WTC11 (cell line): ENCODE measurements at regions not wholly inside any gene's neighbourhood (a gene's known extent, or its start where the extent isn't known, plus 50 kb on each side); places are given as distances from the start of the nearest gene placed in this dataset.

Experiments used
- ATAC-seq: fragments of 200-7000 bp; cut with Tn5 transposase; 2 replicates; pipeline ENCODE4 v1.10.0; 2021; ENCODE audit warnings: mild to moderate bottlenecking, moderate library complexity
- CTCF ChIA-PET: fragments of 300-600 bp; sonication (Branson Sonifier 250); formaldehyde crosslinking; loops from one replicate; lab custom pipeline; 2021; ENCODE audit warnings: antibody characterized with exemption; lab: Charles Lee
- POLR2A ChIA-PET: fragments of 350-600 bp; sonication (Branson Sonifier 250); formaldehyde crosslinking; loops from one replicate; lab custom pipeline; 2021; ENCODE audit warnings: antibody characterized with exemption; lab: Charles Lee
- DNase-seq: peaks from one replicate; pipeline ENCODE4 v3.0.0; 2021; ENCODE audit warnings: low spot score
- H3K27ac Mint-ChIP-seq: 2 replicates; pipeline ENCODE4 v1.8.0; 2021; ENCODE audit warnings: mixed read lengths
- H3K27me3 Mint-ChIP-seq: 2 replicates; pipeline ENCODE4 v1.8.0; 2021; ENCODE audit warnings: low read depth, mild to moderate bottlenecking, moderate library complexity, mixed read lengths
- H3K36me3 Mint-ChIP-seq: 2 replicates; pipeline ENCODE4 v1.8.0; 2021; ENCODE audit warnings: mixed read lengths
- H3K4me1 Mint-ChIP-seq: 2 replicates; pipeline ENCODE4 v1.8.0; 2022; ENCODE audit warnings: mixed read lengths
- H3K4me3 Mint-ChIP-seq: 2 replicates; pipeline ENCODE4 v1.8.0; 2021; ENCODE audit warnings: mild to moderate bottlenecking, moderate library complexity, mixed read lengths
- H3K9me3 Mint-ChIP-seq: 2 replicates; pipeline ENCODE4 v1.8.0; 2021; ENCODE audit warnings: mixed read lengths
- CREM ChIP-seq: sonication (generic); formaldehyde crosslinking; IDR thresholded peaks from 2 replicates; pipeline ENCODE4 v1.8.1; 2022; ENCODE audit warnings: mild to moderate bottlenecking, missing genetic modification reagents, moderate library complexity
- GRHL2 ChIP-seq: fragments of 250-450 bp; sonication (Bioruptor Pico); IDR thresholded peaks from 2 replicates; pipeline ENCODE4 v1.8.0; 2022; ENCODE audit warnings: mild to moderate bottlenecking, moderate library complexity; ENCODE audit not compliant: insufficient replicate concordance, severe bottlenecking
- GTF2I ChIP-seq: fragments of 250-450 bp; sonication (Bioruptor Pico); conservative IDR thresholded peaks from 2 replicates; pipeline ENCODE4 v1.4.0; 2021; ENCODE audit warnings: mild to moderate bottlenecking
- SMAD4 ChIP-seq: sonication (generic); formaldehyde crosslinking; IDR thresholded peaks from 2 replicates; pipeline ENCODE4 v1.8.0; 2022; ENCODE audit warnings: mild to moderate bottlenecking, missing genetic modification reagents
- SOX15 ChIP-seq: fragments of 250-450 bp; sonication (Bioruptor Pico); IDR thresholded peaks from 2 replicates; pipeline ENCODE4 v1.9.0; 2021; ENCODE audit warnings: mild to moderate bottlenecking
- TEAD1 ChIP-seq: sonication (generic); formaldehyde crosslinking; IDR thresholded peaks from 2 replicates; pipeline ENCODE4 v1.8.0; 2022; ENCODE audit warnings: mild to moderate bottlenecking, missing genetic modification reagents
- TEAD4 ChIP-seq: sonication (generic); formaldehyde crosslinking; IDR thresholded peaks from 2 replicates; pipeline ENCODE4 v1.8.0; 2022; ENCODE audit warnings: mild to moderate bottlenecking, missing genetic modification reagents
- TP53 ChIP-seq: sonication (generic); formaldehyde crosslinking; IDR thresholded peaks from 2 replicates; pipeline ENCODE4 v1.8.1; 2023; ENCODE audit warnings: mild to moderate bottlenecking, missing genetic modification reagents
- ZNF396 ChIP-seq: fragments of 250-450 bp; sonication (Bioruptor Pico); IDR thresholded peaks from 2 replicates; pipeline ENCODE4 v1.8.0; 2021; ENCODE audit warnings: mild to moderate bottlenecking, moderate library complexity, borderline replicate concordance
- TF ChIP-seq, protein P1 (sequence below): fragments of 250-450 bp; sonication (Bioruptor Pico); IDR thresholded peaks from 2 replicates; pipeline ENCODE4 v1.9.0; 2021; ENCODE audit warnings: mild to moderate bottlenecking, borderline replicate concordance
- TF ChIP-seq, protein P2 (sequence below): sonication (generic); formaldehyde crosslinking; IDR thresholded peaks from 2 replicates; pipeline ENCODE4 v1.8.0; 2022; ENCODE audit warnings: mild to moderate bottlenecking, missing genetic modification reagents
- TF ChIP-seq, protein P3 (sequence below): sonication (generic); formaldehyde crosslinking; IDR thresholded peaks from 2 replicates; pipeline ENCODE4 v1.8.1; 2023; ENCODE audit warnings: mild to moderate bottlenecking, missing genetic modification reagents, borderline replicate concordance
- TF ChIP-seq, protein P4 (sequence below): sonication (generic); formaldehyde crosslinking; IDR thresholded peaks from 2 replicates; pipeline ENCODE4 v1.8.0; 2023; ENCODE audit warnings: mild to moderate bottlenecking, missing genetic modification reagents
- TF ChIP-seq, protein P5 (sequence below): sonication (generic); formaldehyde crosslinking; IDR thresholded peaks from 2 replicates; pipeline ENCODE4 v1.8.0; 2023; ENCODE audit warnings: missing genetic modification reagents, mild to moderate bottlenecking, borderline replicate concordance
- TF ChIP-seq, protein P6 (sequence below): sonication (generic); formaldehyde crosslinking; IDR thresholded peaks from 2 replicates; pipeline ENCODE4 v1.8.1; 2022; ENCODE audit warnings: low read depth, missing genetic modification reagents, borderline replicate concordance

DNA sequence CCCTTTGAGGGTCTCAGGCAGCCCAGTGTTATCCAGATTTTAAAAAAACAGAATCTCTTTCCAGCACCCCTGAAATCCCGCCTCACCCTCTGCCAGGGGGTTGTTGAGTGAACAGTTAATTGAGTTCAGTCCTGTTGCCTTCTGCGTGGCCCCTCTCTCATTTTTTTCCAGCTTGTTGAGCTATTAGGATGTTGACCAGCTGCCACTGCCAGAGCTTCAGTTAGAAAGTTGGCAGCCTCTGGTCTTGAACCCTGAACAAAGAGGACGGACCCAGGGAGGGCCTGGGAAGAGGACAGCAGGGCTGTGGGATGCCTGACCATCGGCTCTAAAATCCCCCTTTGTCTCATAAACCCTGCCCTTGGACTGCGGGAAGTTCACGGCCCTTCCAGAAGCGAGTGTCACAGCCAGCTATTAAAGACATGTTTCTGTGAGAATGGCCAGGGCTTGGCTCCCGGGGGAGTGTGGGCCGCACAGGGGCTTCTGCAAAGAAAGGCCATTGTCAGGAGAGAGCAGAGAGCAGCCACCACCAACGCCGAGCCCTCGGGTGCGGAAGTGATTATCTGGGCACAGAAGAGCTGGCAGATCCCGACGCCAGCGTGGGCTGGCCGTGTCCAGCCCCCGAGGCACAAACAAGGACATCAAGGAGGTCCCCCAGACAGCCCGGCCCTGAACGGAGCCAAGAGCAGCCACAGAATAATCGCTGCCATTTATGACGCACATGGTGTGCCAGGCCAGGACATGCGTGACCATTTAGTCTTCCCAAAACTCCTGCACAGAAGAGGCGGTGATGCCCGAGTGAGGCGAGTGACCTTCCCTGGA lies 189.0 kb downstream of the ANKRD60 start (continued):
- TF ChIP-seq SMAD4 (CRISPR knock-in tag) (no peak), TP53 (no peak), TEAD1 (CRISPR knock-in tag) (no peak), TEAD4 (no peak)
- TF ChIP-seq, protein P1, sequence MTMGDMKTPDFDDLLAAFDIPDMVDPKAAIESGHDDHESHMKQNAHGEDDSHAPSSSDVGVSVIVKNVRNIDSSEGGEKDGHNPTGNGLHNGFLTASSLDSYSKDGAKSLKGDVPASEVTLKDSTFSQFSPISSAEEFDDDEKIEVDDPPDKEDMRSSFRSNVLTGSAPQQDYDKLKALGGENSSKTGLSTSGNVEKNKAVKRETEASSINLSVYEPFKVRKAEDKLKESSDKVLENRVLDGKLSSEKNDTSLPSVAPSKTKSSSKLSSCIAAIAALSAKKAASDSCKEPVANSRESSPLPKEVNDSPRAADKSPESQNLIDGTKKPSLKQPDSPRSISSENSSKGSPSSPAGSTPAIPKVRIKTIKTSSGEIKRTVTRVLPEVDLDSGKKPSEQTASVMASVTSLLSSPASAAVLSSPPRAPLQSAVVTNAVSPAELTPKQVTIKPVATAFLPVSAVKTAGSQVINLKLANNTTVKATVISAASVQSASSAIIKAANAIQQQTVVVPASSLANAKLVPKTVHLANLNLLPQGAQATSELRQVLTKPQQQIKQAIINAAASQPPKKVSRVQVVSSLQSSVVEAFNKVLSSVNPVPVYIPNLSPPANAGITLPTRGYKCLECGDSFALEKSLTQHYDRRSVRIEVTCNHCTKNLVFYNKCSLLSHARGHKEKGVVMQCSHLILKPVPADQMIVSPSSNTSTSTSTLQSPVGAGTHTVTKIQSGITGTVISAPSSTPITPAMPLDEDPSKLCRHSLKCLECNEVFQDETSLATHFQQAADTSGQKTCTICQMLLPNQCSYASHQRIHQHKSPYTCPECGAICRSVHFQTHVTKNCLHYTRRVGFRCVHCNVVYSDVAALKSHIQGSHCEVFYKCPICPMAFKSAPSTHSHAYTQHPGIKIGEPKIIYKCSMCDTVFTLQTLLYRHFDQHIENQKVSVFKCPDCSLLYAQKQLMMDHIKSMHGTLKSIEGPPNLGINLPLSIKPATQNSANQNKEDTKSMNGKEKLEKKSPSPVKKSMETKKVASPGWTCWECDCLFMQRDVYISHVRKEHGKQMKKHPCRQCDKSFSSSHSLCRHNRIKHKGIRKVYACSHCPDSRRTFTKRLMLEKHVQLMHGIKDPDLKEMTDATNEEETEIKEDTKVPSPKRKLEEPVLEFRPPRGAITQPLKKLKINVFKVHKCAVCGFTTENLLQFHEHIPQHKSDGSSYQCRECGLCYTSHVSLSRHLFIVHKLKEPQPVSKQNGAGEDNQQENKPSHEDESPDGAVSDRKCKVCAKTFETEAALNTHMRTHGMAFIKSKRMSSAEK (CRISPR knock-in tag), result no peak

DNA sequence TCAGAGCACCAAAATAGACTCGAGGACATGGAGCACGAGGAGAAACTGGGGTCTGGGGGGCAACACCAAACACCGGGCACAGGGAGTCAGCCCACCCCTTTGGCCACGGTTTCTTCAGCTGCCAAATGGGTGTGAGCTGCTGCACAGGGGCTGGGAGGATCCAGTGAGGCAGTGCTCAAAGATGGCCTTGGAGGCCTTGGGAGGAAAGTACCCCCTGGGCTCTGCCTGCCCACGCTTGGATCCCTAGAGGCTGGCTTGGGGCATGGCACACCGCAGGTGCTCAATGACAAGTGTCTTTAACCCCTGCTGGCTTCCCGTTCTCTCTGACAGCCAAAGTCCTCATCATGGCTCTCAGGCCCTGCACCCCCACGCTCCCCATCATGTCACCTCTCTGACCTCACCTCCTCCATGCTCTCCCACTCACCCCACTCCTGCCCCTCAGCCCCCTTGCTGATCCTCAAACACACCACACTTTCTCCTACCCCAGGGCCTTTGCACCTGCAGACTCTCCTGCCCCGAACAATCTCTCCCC lies 190.3 kb downstream of the ANKRD60 start:
- ChIA-PET POLR2A (no interaction called here), CTCF (no interaction called here)
- Mint-ChIP-seq H3K4me3 (no peak overlapping the region), H3K27me3 (peaks cover 2% of the 10 kb centered on the region; the same call in 1 of the 2 replicates), H3K9me3 (no peaks in the 10 kb centered on the region), H3K27ac (no peak overlapping the region), H3K4me1 (peaks cover 8% of the 10 kb centered on the region), H3K36me3 (no peaks in the 10 kb centered on the region)
- DNase-seq (no peak), ATAC-seq (no peak)
- TF ChIP-seq, protein P2, sequence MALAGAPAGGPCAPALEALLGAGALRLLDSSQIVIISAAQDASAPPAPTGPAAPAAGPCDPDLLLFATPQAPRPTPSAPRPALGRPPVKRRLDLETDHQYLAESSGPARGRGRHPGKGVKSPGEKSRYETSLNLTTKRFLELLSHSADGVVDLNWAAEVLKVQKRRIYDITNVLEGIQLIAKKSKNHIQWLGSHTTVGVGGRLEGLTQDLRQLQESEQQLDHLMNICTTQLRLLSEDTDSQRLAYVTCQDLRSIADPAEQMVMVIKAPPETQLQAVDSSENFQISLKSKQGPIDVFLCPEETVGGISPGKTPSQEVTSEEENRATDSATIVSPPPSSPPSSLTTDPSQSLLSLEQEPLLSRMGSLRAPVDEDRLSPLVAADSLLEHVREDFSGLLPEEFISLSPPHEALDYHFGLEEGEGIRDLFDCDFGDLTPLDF (CRISPR knock-in tag), result no peak
- TF ChIP-seq SOX15 (CRISPR knock-in tag) (no peak), SMAD4 (CRISPR knock-in tag) (no peak), GTF2I (CRISPR knock-in tag) (no peak), CREM (CRISPR knock-in tag) (no peak), GRHL2 (no peak), ZNF396 (CRISPR knock-in tag) (no peak)
- TF ChIP-seq, protein P3, sequence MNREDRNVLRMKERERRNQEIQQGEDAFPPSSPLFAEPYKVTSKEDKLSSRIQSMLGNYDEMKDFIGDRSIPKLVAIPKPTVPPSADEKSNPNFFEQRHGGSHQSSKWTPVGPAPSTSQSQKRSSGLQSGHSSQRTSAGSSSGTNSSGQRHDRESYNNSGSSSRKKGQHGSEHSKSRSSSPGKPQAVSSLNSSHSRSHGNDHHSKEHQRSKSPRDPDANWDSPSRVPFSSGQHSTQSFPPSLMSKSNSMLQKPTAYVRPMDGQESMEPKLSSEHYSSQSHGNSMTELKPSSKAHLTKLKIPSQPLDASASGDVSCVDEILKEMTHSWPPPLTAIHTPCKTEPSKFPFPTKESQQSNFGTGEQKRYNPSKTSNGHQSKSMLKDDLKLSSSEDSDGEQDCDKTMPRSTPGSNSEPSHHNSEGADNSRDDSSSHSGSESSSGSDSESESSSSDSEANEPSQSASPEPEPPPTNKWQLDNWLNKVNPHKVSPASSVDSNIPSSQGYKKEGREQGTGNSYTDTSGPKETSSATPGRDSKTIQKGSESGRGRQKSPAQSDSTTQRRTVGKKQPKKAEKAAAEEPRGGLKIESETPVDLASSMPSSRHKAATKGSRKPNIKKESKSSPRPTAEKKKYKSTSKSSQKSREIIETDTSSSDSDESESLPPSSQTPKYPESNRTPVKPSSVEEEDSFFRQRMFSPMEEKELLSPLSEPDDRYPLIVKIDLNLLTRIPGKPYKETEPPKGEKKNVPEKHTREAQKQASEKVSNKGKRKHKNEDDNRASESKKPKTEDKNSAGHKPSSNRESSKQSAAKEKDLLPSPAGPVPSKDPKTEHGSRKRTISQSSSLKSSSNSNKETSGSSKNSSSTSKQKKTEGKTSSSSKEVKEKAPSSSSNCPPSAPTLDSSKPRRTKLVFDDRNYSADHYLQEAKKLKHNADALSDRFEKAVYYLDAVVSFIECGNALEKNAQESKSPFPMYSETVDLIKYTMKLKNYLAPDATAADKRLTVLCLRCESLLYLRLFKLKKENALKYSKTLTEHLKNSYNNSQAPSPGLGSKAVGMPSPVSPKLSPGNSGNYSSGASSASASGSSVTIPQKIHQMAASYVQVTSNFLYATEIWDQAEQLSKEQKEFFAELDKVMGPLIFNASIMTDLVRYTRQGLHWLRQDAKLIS, result no peak
- TF ChIP-seq, protein P4, sequence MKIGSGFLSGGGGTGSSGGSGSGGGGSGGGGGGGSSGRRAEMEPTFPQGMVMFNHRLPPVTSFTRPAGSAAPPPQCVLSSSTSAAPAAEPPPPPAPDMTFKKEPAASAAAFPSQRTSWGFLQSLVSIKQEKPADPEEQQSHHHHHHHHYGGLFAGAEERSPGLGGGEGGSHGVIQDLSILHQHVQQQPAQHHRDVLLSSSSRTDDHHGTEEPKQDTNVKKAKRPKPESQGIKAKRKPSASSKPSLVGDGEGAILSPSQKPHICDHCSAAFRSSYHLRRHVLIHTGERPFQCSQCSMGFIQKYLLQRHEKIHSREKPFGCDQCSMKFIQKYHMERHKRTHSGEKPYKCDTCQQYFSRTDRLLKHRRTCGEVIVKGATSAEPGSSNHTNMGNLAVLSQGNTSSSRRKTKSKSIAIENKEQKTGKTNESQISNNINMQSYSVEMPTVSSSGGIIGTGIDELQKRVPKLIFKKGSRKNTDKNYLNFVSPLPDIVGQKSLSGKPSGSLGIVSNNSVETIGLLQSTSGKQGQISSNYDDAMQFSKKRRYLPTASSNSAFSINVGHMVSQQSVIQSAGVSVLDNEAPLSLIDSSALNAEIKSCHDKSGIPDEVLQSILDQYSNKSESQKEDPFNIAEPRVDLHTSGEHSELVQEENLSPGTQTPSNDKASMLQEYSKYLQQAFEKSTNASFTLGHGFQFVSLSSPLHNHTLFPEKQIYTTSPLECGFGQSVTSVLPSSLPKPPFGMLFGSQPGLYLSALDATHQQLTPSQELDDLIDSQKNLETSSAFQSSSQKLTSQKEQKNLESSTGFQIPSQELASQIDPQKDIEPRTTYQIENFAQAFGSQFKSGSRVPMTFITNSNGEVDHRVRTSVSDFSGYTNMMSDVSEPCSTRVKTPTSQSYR (CRISPR knock-in tag), result no peak
- TF ChIP-seq, protein P5, sequence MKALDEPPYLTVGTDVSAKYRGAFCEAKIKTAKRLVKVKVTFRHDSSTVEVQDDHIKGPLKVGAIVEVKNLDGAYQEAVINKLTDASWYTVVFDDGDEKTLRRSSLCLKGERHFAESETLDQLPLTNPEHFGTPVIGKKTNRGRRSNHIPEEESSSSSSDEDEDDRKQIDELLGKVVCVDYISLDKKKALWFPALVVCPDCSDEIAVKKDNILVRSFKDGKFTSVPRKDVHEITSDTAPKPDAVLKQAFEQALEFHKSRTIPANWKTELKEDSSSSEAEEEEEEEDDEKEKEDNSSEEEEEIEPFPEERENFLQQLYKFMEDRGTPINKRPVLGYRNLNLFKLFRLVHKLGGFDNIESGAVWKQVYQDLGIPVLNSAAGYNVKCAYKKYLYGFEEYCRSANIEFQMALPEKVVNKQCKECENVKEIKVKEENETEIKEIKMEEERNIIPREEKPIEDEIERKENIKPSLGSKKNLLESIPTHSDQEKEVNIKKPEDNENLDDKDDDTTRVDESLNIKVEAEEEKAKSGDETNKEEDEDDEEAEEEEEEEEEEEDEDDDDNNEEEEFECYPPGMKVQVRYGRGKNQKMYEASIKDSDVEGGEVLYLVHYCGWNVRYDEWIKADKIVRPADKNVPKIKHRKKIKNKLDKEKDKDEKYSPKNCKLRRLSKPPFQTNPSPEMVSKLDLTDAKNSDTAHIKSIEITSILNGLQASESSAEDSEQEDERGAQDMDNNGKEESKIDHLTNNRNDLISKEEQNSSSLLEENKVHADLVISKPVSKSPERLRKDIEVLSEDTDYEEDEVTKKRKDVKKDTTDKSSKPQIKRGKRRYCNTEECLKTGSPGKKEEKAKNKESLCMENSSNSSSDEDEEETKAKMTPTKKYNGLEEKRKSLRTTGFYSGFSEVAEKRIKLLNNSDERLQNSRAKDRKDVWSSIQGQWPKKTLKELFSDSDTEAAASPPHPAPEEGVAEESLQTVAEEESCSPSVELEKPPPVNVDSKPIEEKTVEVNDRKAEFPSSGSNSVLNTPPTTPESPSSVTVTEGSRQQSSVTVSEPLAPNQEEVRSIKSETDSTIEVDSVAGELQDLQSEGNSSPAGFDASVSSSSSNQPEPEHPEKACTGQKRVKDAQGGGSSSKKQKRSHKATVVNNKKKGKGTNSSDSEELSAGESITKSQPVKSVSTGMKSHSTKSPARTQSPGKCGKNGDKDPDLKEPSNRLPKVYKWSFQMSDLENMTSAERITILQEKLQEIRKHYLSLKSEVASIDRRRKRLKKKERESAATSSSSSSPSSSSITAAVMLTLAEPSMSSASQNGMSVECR (CRISPR knock-in tag), result no peak
- TF ChIP-seq, protein P6, sequence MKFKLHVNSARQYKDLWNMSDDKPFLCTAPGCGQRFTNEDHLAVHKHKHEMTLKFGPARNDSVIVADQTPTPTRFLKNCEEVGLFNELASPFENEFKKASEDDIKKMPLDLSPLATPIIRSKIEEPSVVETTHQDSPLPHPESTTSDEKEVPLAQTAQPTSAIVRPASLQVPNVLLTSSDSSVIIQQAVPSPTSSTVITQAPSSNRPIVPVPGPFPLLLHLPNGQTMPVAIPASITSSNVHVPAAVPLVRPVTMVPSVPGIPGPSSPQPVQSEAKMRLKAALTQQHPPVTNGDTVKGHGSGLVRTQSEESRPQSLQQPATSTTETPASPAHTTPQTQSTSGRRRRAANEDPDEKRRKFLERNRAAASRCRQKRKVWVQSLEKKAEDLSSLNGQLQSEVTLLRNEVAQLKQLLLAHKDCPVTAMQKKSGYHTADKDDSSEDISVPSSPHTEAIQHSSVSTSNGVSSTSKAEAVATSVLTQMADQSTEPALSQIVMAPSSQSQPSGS (CRISPR knock-in tag), result no peak
